SK-N-SH treated with all-trans-retinoic acid at 6 μM for 48 hours (cell line): ENCODE measurements at regions not wholly inside any gene's neighbourhood (a gene's known extent, or its start where the extent isn't known, plus 50 kb on each side); places are given as distances from the start of the nearest gene placed in this dataset.

Source experiments
- CSDC2 ChIP-seq: fragments of 250-450 bp; sonication (Bioruptor Pico); IDR thresholded peaks from 2 replicates; pipeline ENCODE4 v1.5.0; 2020; ENCODE audit warnings: mild to moderate bottlenecking, moderate library complexity
- ISL1 ChIP-seq: fragments of 250-450 bp; sonication (Bioruptor Pico); IDR thresholded peaks from 2 replicates; pipeline ENCODE4 v2.1.2; 2022; ENCODE audit warnings: mild to moderate bottlenecking, moderate library complexity
- PPARA ChIP-seq: fragments of 250-450 bp; sonication (Bioruptor Pico); IDR thresholded peaks from 2 replicates; pipeline ENCODE4 v1.5.0; 2020; ENCODE audit warnings: mild to moderate bottlenecking, borderline replicate concordance
- RARB ChIP-seq: fragments of 250-450 bp; sonication (Bioruptor Pico); IDR thresholded peaks from 2 replicates; pipeline ENCODE4 v1.8.0; 2021; ENCODE audit warnings: mild to moderate bottlenecking, moderate library complexity
- ZC3H10 ChIP-seq: fragments of 250-450 bp; sonication (Bioruptor Pico); IDR thresholded peaks from 2 replicates; pipeline ENCODE4 v1.5.1; 2021; ENCODE audit warnings: mild to moderate bottlenecking, moderate library complexity
- ZFP3 ChIP-seq: fragments of 250-450 bp; sonication (Bioruptor Pico); IDR thresholded peaks from 2 replicates; pipeline ENCODE4 v1.5.0; 2020; ENCODE audit warnings: mild to moderate bottlenecking, moderate library complexity
- ZFP30 ChIP-seq: fragments of 450-650 bp; formaldehyde crosslinking; IDR thresholded peaks from 2 replicates; pipeline ENCODE4 v1.5.0; 2022; ENCODE audit warnings: mild to moderate bottlenecking, moderate library complexity
- TF ChIP-seq, protein P1 (sequence below): fragments of 250-450 bp; sonication (Bioruptor Pico); IDR thresholded peaks from 2 replicates; pipeline ENCODE4 v1.8.0; 2020; ENCODE audit warnings: mild to moderate bottlenecking, moderate library complexity, borderline replicate concordance
- TF ChIP-seq, protein P2 (sequence below): fragments of 250-450 bp; sonication (Bioruptor Pico); IDR thresholded peaks from 2 replicates; pipeline ENCODE4 v1.5.0; 2020; ENCODE audit warnings: mild to moderate bottlenecking, moderate library complexity
- TF ChIP-seq, protein P3 (sequence below): fragments of 250-450 bp; sonication (Bioruptor Pico); IDR thresholded peaks from 2 replicates; pipeline ENCODE4 v1.5.1; 2021; ENCODE audit warnings: mild to moderate bottlenecking, moderate library complexity
- TF ChIP-seq, protein P4 (sequence below): fragments of 250-450 bp; sonication (Bioruptor Pico); IDR thresholded peaks from 2 replicates; pipeline ENCODE4 v1.5.1; 2020; ENCODE audit warnings: low read depth, mild to moderate bottlenecking, moderate library complexity

DNA sequence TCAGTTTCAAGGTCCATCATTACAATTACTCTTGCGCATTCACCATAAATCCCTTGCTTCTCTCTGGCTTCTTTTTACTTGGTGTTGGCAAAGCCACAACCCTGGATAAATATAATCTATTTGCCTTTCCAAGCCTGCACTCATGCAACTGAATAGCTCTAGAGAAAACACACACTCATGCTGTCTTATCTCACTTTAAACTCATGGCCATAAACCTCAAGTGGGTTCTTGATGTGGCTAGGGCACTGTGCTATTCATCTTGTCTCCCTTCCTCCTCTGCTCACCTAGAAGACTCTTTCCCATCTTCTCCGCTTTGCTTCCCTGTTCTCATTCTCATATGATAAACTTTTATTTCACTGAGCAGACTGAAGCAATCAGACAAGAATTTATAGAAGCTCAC, 165.4 kb upstream of the MTPN start:
- TF ChIP-seq, protein P1, sequence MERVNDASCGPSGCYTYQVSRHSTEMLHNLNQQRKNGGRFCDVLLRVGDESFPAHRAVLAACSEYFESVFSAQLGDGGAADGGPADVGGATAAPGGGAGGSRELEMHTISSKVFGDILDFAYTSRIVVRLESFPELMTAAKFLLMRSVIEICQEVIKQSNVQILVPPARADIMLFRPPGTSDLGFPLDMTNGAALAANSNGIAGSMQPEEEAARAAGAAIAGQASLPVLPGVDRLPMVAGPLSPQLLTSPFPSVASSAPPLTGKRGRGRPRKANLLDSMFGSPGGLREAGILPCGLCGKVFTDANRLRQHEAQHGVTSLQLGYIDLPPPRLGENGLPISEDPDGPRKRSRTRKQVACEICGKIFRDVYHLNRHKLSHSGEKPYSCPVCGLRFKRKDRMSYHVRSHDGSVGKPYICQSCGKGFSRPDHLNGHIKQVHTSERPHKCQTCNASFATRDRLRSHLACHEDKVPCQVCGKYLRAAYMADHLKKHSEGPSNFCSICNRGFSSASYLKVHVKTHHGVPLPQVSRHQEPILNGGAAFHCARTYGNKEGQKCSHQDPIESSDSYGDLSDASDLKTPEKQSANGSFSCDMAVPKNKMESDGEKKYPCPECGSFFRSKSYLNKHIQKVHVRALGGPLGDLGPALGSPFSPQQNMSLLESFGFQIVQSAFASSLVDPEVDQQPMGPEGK (CRISPR knock-in tag): no peak
- TF ChIP-seq PPARA (CRISPR knock-in tag): no peak
- TF ChIP-seq, protein P2, sequence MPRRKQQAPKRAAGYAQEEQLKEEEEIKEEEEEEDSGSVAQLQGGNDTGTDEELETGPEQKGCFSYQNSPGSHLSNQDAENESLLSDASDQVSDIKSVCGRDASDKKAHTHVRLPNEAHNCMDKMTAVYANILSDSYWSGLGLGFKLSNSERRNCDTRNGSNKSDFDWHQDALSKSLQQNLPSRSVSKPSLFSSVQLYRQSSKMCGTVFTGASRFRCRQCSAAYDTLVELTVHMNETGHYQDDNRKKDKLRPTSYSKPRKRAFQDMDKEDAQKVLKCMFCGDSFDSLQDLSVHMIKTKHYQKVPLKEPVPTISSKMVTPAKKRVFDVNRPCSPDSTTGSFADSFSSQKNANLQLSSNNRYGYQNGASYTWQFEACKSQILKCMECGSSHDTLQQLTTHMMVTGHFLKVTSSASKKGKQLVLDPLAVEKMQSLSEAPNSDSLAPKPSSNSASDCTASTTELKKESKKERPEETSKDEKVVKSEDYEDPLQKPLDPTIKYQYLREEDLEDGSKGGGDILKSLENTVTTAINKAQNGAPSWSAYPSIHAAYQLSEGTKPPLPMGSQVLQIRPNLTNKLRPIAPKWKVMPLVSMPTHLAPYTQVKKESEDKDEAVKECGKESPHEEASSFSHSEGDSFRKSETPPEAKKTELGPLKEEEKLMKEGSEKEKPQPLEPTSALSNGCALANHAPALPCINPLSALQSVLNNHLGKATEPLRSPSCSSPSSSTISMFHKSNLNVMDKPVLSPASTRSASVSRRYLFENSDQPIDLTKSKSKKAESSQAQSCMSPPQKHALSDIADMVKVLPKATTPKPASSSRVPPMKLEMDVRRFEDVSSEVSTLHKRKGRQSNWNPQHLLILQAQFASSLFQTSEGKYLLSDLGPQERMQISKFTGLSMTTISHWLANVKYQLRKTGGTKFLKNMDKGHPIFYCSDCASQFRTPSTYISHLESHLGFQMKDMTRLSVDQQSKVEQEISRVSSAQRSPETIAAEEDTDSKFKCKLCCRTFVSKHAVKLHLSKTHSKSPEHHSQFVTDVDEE (CRISPR knock-in tag): no peak
- no peak for TF ChIP-seq ZFP3 (CRISPR knock-in tag)
- TF ChIP-seq ISL1 (CRISPR knock-in tag): no peak
- TF ChIP-seq, protein P3, sequence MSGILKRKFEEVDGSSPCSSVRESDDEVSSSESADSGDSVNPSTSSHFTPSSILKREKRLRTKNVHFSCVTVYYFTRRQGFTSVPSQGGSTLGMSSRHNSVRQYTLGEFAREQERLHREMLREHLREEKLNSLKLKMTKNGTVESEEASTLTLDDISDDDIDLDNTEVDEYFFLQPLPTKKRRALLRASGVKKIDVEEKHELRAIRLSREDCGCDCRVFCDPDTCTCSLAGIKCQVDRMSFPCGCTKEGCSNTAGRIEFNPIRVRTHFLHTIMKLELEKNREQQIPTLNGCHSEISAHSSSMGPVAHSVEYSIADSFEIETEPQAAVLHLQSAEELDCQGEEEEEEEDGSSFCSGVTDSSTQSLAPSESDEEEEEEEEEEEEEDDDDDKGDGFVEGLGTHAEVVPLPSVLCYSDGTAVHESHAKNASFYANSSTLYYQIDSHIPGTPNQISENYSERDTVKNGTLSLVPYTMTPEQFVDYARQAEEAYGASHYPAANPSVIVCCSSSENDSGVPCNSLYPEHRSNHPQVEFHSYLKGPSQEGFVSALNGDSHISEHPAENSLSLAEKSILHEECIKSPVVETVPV (CRISPR knock-in tag): no peak
- TF ChIP-seq, protein P4, sequence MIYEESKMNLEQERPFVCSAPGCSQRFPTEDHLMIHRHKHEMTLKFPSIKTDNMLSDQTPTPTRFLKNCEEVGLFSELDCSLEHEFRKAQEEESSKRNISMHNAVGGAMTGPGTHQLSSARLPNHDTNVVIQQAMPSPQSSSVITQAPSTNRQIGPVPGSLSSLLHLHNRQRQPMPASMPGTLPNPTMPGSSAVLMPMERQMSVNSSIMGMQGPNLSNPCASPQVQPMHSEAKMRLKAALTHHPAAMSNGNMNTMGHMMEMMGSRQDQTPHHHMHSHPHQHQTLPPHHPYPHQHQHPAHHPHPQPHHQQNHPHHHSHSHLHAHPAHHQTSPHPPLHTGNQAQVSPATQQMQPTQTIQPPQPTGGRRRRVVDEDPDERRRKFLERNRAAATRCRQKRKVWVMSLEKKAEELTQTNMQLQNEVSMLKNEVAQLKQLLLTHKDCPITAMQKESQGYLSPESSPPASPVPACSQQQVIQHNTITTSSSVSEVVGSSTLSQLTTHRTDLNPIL (CRISPR knock-in tag): no peak
- no peak for TF ChIP-seq ZFP30 (CRISPR knock-in tag)
- no peak for TF ChIP-seq CSDC2 (CRISPR knock-in tag)
- no peak for TF ChIP-seq ZC3H10
- no peak for TF ChIP-seq RARB (CRISPR knock-in tag)
